HCT116 (cell line): ENCODE measurements at regions not wholly inside any gene's neighbourhood (a gene's known extent, or its start where the extent isn't known, plus 50 kb on each side); places are given as distances from the start of the nearest gene placed in this dataset.

Experiments used
- ATAC-seq: fragments of 200-7000 bp; cut with Tn5 transposase; 2 replicates; pipeline ENCODE4 v1.9.1; 2020; ENCODE audit warnings: mild to moderate bottlenecking, moderate library complexity
- BruUV-seq: library from RNA; stranded (reverse); fragments of 400-500 nt; replicated peaks from 2 replicates; lab custom pipeline; 2021; lab: Mats Ljungman, UMichigan
- CTCF ChIA-PET: fragments of 300-600 bp; sonication (Branson Sonifier 250); formaldehyde crosslinking; loops from one replicate; lab custom pipeline; 2021; ENCODE audit warnings: antibody characterized with exemption; lab: Charles Lee
- POLR2A ChIA-PET: fragments of 300-600, 350-600 bp; sonication (Branson Sonifier 250); formaldehyde crosslinking; loops from one replicate; lab custom pipeline; 2021; ENCODE audit warnings: antibody characterized with exemption; lab: Charles Lee
- RAD21 ChIA-PET, 2 experiments: fragments of 300-600 bp; sonication (Branson Sonifier 250); formaldehyde crosslinking; loops; one replicate each; lab custom pipeline; 2023; ENCODE audit warnings: low total read pairs in 2 of 2; ENCODE audit not compliant: uncharacterized antibody in 2 of 2, unreplicated experiment in 2 of 2, low non-redundant PET in 1 of 2; lab: Charles Lee
- DNase-seq: peaks from one replicate; pipeline ENCODE4 v3.0.0-alpha.2; 2010; ENCODE audit warnings: low read depth, low spot score
- H2AFZ ChIP-seq: fragments of 200-600 bp; shearing (Covaris generic), sonication (generic); 2 replicates; pipeline ENCODE4 v1.6.1; 2017; ENCODE audit warnings: low read depth, mixed run types, mixed read lengths, antibody characterized with exemption, low read length; ENCODE audit not compliant: poor library complexity, severe bottlenecking
- H3K27ac ChIP-seq: 2 replicates; pipeline ENCODE4 v1.5.1; 2012; ENCODE audit warnings: low read depth, low read length
- H3K27me3 ChIP-seq: fragments of 200-600 bp; sonication (generic); 2 replicates; pipeline ENCODE4 v1.6.1; 2016; ENCODE audit warnings: mixed run types, low read length, mixed read lengths; ENCODE audit not compliant: insufficient read depth
- H3K36me3 ChIP-seq, 2 experiments: fragments of 200-500 bp in 1 of 2; fragments of 200-600 bp in 1 of 2; sonication (Bioruptor generic) in 1 of 2; sonication (generic) in 1 of 2; 2 replicates each; pipeline versions ENCODE4 v1.5.1 to v1.6.1; 2014 to 2016; ENCODE audit warnings: low read length in 2 of 2, inconsistent platforms in 1 of 2, mixed read lengths in 1 of 2, mixed run types in 1 of 2; ENCODE audit not compliant: insufficient read depth in 2 of 2, control insufficient read depth in 1 of 2
- H3K4me1 ChIP-seq, 2 experiments: fragments of 200-600 bp in 1 of 2; sonication (generic) in 1 of 2; 2 replicates each; pipeline versions ENCODE4 v1.5.1 to v1.6.1; 2012 to 2017; ENCODE audit warnings: low read length in 2 of 2, inconsistent platforms in 1 of 2, mild to moderate bottlenecking in 1 of 2, mixed read lengths in 1 of 2, mixed run types in 1 of 2, moderate library complexity in 1 of 2; ENCODE audit not compliant: insufficient read depth in 2 of 2, control insufficient read depth in 1 of 2
- H3K4me2 ChIP-seq: fragments of 200-600 bp; sonication (generic); 2 replicates; pipeline ENCODE4 v1.6.1; 2017; ENCODE audit warnings: mixed run types, low read length, mixed read lengths
- H3K4me3 ChIP-seq, 2 experiments: fragments of 200-600 bp in 1 of 2; sonication (generic) in 1 of 2; replicated peaks in 1 of 2; 2 replicates each; pipeline ENCODE4 v1.5.1; 2011 to 2016; ENCODE audit warnings: low read length in 2 of 2, control low read depth in 1 of 2, low read depth in 1 of 2, mild to moderate bottlenecking in 1 of 2, mixed read lengths in 1 of 2, mixed run types in 1 of 2
- H3K79me2 ChIP-seq: fragments of 200-600 bp; sonication (generic); 2 replicates; pipeline ENCODE4 v1.6.1; 2017; ENCODE audit warnings: mild to moderate bottlenecking, mixed run types, low read length, moderate library complexity, mixed read lengths; ENCODE audit not compliant: insufficient read depth
- H3K9ac ChIP-seq: fragments of 200-600 bp; sonication (generic); 2 replicates; pipeline ENCODE4 v1.6.1; 2016; ENCODE audit warnings: low read length, mixed read lengths
- H3K9me2 ChIP-seq: fragments of 200-600 bp; sonication (generic), shearing (Covaris generic); 2 replicates; pipeline ENCODE4 v1.6.1; 2017; ENCODE audit warnings: mixed run types, mild to moderate bottlenecking, moderate library complexity; ENCODE audit not compliant: insufficient read depth
- H3K9me3 ChIP-seq, 2 experiments: fragments of 200-500 bp in 1 of 2; fragments of 200-600 bp in 1 of 2; sonication (Bioruptor generic) in 1 of 2; sonication (generic) in 1 of 2; 2 replicates each; pipeline ENCODE4 v1.6.1; 2014 to 2017; ENCODE audit warnings: low read length in 2 of 2, mixed read lengths in 2 of 2, inconsistent platforms in 1 of 2, low read depth in 1 of 2, mild to moderate bottlenecking in 1 of 2, mixed run types in 1 of 2, moderate library complexity in 1 of 2; ENCODE audit not compliant: control insufficient read depth in 1 of 2, insufficient read depth in 1 of 2
- H4K20me1 ChIP-seq: fragments of 200-600 bp; sonication (generic), shearing (Covaris generic); 2 replicates; pipeline ENCODE4 v1.6.1; 2017; ENCODE audit warnings: mixed run types, mild to moderate bottlenecking, moderate library complexity; ENCODE audit not compliant: insufficient read depth
- ATF3 ChIP-seq: IDR thresholded peaks from 2 replicates; pipeline ENCODE4 v1.6.1; 2012
- CEBPB ChIP-seq: IDR thresholded peaks from 2 replicates; pipeline ENCODE4 v1.6.1; 2012; ENCODE audit warnings: low read depth
- EGR1 ChIP-seq: IDR thresholded peaks from 2 replicates; pipeline ENCODE4 v1.6.1; 2012; ENCODE audit warnings: low read depth
- ELF1 ChIP-seq: IDR thresholded peaks from 2 replicates; pipeline ENCODE4 v1.6.1; 2012; ENCODE audit warnings: low read depth, borderline replicate concordance
- EZH2 ChIP-seq: fragments of 200-600 bp; sonication (generic); IDR thresholded peaks from 2 replicates; pipeline ENCODE4 v1.6.1; 2017; ENCODE audit warnings: antibody characterized with exemption, mixed run types
- FOSL1 ChIP-seq: IDR thresholded peaks from 2 replicates; pipeline ENCODE4 v1.6.1; 2012; ENCODE audit warnings: low read depth
- JUND ChIP-seq: IDR thresholded peaks from 2 replicates; pipeline ENCODE4 v1.6.1; 2012
- POLR2AphosphoS5 ChIP-seq: IDR thresholded peaks from 2 replicates; pipeline ENCODE4 v1.6.1; 2011; ENCODE audit warnings: mild to moderate bottlenecking, low read depth, low read length, moderate library complexity
- SRF ChIP-seq: IDR thresholded peaks from 2 replicates; pipeline ENCODE4 v1.6.1; 2012; ENCODE audit warnings: low read depth
- YY1 ChIP-seq: IDR thresholded peaks from 2 replicates; pipeline ENCODE4 v1.6.1; 2011; ENCODE audit warnings: low read length, low read depth, moderate library complexity, mild to moderate bottlenecking; ENCODE audit not compliant: insufficient replicate concordance; ENCODE audit errors: extremely low read depth
- ZFX ChIP-seq: fragments of 450-650 bp; IDR thresholded peaks from 2 replicates; pipeline ENCODE4 v1.6.1; 2017
- intact Hi-C: fragments of 100-400 bp; cut with micrococcal nuclease; formaldehyde crosslinking; loops from 2 replicates; pipeline ENCODE4 v1.10.0; 2022
- TF ChIP-seq, protein P1 (sequence below): IDR thresholded peaks from 2 replicates; pipeline ENCODE4 v1.6.1; 2012
- TF ChIP-seq, protein P2 (sequence below), 3 experiments: fragments of 200-600 bp in 1 of 3; sonication (generic) in 1 of 3; IDR thresholded peaks in 2 of 3; conservative IDR thresholded peaks in 1 of 3; 2 replicates each; pipeline ENCODE4 v1.5.1; 2012 to 2017; ENCODE audit warnings: low read depth in 2 of 3, low read length in 2 of 3, antibody characterized with exemption in 1 of 3, borderline replicate concordance in 1 of 3, control low read depth in 1 of 3, mild to moderate bottlenecking in 1 of 3, mixed read lengths in 1 of 3, mixed run types in 1 of 3, moderate library complexity in 1 of 3; ENCODE audit not compliant: insufficient read depth in 1 of 3
- TF ChIP-seq, protein P3 (sequence below): IDR thresholded peaks from 2 replicates; pipeline ENCODE4 v1.6.1; 2011; ENCODE audit warnings: mild to moderate bottlenecking, low read length, moderate library complexity; ENCODE audit not compliant: insufficient replicate concordance; ENCODE audit errors: extremely low read depth

DNA sequence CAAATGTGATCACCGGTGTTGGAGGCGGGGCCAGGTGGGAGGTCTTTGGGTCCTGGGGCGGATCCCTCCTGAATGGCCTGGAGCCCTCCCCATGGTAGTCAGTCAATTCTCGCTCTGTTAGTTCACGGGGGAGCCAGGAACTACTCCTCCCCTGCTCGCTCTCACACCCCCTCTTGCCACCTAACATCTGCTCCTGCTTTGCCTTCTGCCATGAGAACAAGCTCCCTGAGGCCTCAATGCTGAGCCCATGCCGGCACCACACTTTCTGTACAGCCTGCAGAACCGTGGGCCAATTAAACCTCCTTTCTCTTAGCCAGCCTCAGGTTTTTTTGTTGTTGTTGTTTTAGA is 135.7 kb downstream of the SHANK2 start:
- Histone ChIP-seq H3K27ac (no peak overlapping the region), H3K9me2 (no peaks in the 10 kb centered on the region)
- TF ChIP-seq JUND, result no peak
- TF ChIP-seq, all 23 proteins: peak for 0
- no peaks in the 10 kb centered on the region for H3K36me3 ChIP-seq
- intact Hi-C loops, result no loop called here
- ChIA-PET POLR2A (no interaction called here), CTCF (no interaction called here), RAD21 (no interaction called here)
- H2AFZ ChIP-seq, result no peak overlapping the region
- no peaks in the 10 kb centered on the region for H3K9me3 ChIP-seq
- ATAC-seq, result no peak
- H3K4me1 ChIP-seq, result peaks cover 0 to 8% of the 10 kb centered on the region in 2 experiments; a peak in 2 of 4 replicates
- no peaks in the 10 kb centered on the region for H4K20me1 ChIP-seq
- no peak overlapping the region for H3K4me3 ChIP-seq
- H3K4me2 ChIP-seq, result no peak overlapping the region
- H3K27me3 ChIP-seq, result no peaks in the 10 kb centered on the region
- BruUV-seq, result no TSS peak
- H3K79me2 ChIP-seq, result no peaks in the 10 kb centered on the region
- no peak overlapping the region for H3K9ac ChIP-seq
- DNase-seq, result no peak

GRCh38 chr11:71115770-71116692 is 136.3 kb downstream of the SHANK2 start:
- ATAC-seq (no peak), DNase-seq (no peak)
- Histone ChIP-seq H3K79me2 (no peaks in the 10 kb centered on the region), H3K9me2 (no peaks in the 10 kb centered on the region), H3K27ac (no peak overlapping the region), H3K9me3 (no peaks in the 10 kb centered on the region), H3K36me3 (no peaks in the 10 kb centered on the region), H3K27me3 (no peaks in the 10 kb centered on the region), H3K9ac (no peak overlapping the region), H2AFZ (no peak overlapping the region), H3K4me2 (no peak overlapping the region), H3K4me1 (peaks cover 0 to 8% of the 10 kb centered on the region in 2 experiments; a peak in 2 of 4 replicates), H4K20me1 (no peaks in the 10 kb centered on the region), H3K4me3 (no peak overlapping the region)
- CTCF ChIA-PET, result no interaction called here
- no TSS peak for BruUV-seq
- POLR2A ChIA-PET, result no interaction called here
- RAD21 ChIA-PET, result no interaction called here
- intact Hi-C loops, result no loop called here
- TF ChIP-seq ATF3, result no peak
- TF ChIP-seq CEBPB, result no peak
- TF ChIP-seq EGR1, result no peak
- TF ChIP-seq, protein P1, sequence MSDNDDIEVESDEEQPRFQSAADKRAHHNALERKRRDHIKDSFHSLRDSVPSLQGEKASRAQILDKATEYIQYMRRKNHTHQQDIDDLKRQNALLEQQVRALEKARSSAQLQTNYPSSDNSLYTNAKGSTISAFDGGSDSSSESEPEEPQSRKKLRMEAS, result no peak
- no peak for TF ChIP-seq ELF1
- TF ChIP-seq, protein P2, sequence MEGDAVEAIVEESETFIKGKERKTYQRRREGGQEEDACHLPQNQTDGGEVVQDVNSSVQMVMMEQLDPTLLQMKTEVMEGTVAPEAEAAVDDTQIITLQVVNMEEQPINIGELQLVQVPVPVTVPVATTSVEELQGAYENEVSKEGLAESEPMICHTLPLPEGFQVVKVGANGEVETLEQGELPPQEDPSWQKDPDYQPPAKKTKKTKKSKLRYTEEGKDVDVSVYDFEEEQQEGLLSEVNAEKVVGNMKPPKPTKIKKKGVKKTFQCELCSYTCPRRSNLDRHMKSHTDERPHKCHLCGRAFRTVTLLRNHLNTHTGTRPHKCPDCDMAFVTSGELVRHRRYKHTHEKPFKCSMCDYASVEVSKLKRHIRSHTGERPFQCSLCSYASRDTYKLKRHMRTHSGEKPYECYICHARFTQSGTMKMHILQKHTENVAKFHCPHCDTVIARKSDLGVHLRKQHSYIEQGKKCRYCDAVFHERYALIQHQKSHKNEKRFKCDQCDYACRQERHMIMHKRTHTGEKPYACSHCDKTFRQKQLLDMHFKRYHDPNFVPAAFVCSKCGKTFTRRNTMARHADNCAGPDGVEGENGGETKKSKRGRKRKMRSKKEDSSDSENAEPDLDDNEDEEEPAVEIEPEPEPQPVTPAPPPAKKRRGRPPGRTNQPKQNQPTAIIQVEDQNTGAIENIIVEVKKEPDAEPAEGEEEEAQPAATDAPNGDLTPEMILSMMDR (IDR thresholded peaks at IDR 0.05 in 2 of 3, conservative IDR thresholded peaks at IDR 0.05 in 1 of 3; ENCODE audit: borderline replicate concordance in 1 of 3, insufficient read depth in 1 of 3, low read depth in 2 of 3, low read length in 2 of 3), result no peak
- no peak for TF ChIP-seq SRF
- no peak for TF ChIP-seq FOSL1
- TF ChIP-seq POLR2AphosphoS5, result no peak
- no peak for TF ChIP-seq ZFX
- TF ChIP-seq, protein P3, sequence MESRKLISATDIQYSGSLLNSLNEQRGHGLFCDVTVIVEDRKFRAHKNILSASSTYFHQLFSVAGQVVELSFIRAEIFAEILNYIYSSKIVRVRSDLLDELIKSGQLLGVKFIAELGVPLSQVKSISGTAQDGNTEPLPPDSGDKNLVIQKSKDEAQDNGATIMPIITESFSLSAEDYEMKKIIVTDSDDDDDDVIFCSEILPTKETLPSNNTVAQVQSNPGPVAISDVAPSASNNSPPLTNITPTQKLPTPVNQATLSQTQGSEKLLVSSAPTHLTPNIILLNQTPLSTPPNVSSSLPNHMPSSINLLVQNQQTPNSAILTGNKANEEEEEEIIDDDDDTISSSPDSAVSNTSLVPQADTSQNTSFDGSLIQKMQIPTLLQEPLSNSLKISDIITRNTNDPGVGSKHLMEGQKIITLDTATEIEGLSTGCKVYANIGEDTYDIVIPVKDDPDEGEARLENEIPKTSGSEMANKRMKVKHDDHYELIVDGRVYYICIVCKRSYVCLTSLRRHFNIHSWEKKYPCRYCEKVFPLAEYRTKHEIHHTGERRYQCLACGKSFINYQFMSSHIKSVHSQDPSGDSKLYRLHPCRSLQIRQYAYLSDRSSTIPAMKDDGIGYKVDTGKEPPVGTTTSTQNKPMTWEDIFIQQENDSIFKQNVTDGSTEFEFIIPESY, result no peak
- no peak for TF ChIP-seq EZH2
- no peak for TF ChIP-seq YY1
